GM18858 (cell line): ENCODE measurements at regions not wholly inside any gene's neighbourhood (a gene's known extent, or its start where the extent isn't known, plus 50 kb on each side); places are given as distances from the start of the nearest gene placed in this dataset.

ENCODE experiments used
- ATAC-seq: cut with Tn5 transposase; IDR thresholded peaks from one replicate; pipeline ENCODE4 v1.9.1; 2021; ENCODE audit not compliant: unreplicated experiment

GRCh38 chr1:78415165-78415564 is 75.6 kb upstream of the PTGFR start:
- ATAC-seq: no peak

DNA sequence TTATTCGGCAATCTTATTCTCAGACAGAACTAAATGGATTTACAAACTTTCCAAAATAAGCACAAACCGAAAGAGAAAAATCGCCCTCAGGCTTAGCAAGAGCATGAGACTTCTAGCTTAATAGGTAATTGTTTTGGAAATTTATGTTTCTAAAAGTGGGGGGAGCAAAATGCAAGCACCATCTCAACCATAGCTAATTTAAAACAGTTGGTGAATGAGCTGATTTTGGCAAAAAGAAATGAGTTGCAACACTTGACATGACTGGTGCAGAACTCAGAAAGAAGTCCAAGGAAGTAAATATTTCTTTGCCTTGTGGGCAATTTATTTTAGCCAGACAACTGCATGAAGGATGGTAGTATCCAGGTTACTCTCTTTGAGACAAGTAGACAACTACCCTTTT is 71.5 kb upstream of the PTGFR start:
- ATAC-seq: no peak

DNA sequence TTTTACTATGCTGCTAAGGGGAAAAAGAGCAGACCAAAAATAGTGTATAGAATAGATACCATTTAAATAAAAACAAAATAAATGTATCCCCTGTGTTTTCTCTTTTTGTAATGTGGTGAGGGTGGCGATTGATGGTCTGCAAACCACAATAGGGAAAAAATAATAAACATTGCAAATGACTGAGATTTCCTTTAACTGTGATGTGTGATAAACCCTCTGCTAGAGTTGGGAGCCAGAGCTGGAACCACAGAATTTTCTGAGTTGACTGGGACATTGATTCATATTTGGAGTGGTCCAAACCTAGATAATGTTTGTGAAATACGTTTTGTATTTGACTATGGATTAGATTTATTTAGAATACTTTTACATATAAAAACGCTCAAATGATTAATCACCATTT is 70.6 kb upstream of the PTGFR start:
- no peak for ATAC-seq

DNA sequence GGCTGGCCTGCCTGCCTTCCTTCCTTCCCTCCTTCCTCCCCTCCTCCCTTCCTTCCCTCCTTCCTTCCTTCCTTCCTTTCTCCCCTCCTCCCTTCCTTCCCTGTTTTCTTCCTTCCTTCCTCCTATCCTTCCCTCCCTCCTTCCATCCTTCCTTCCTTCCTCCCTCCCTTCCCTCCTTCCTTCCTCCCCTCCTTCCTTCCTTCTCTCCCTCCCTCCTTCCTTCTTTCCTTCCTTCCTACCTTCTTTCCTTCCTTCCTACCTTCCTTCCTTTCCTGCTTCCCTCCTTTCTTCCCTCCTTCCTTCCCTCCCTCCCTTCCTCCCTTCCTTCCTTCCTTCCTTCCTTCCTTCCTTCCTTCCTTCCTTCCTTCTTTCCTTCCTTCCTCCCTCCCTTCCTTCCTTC is 70.1 kb upstream of the PTGFR start:
- ATAC-seq: no peak

- ATAC-seq: no peak
These were observed 66.1 kb upstream of the PTGFR start for GRCh38 chr1:78424720-78425119.

DNA sequence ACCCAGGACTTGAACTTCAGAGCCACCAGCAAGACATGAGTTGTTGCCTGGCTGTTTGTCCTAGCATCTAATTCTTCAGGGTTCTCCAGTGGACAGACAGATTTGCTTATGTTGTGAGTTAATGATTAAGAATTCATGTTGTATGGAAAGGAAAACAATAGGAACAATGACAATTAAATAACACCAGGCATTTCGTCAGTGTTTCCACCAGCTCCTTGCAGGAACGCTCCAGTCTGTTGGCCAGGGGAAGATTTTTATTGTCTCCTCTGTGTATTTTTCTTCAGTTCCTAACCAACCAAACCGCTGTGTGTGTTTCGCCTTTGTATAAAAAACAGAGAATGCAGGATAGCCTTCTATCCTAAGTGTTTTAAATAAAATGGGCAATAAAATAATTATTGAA is 64.4 kb upstream of the PTGFR start:
- no peak for ATAC-seq

GRCh38 chr1:78427506-78427905 is 63.3 kb upstream of the PTGFR start:
- no peak for ATAC-seq

DNA sequence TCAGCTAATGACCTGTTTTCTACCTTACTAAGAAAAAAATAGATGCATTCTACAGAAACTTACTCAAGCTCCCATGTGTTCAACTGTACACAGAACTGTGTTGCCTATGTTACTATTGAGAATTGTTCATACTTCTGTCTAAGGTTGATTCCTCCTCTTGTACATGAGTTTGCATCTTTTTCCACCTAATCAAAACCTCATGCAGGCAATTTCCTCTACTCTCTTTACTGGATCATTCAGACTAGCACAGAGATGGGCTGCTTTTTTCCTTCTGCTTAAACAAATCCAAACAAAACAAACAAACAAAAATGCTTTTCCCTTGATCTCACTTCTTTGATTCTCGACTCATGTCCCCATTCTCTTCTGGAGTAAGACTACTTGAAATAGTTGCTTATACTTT is 58.8 kb upstream of the PTGFR start:
- no peak for ATAC-seq

DNA sequence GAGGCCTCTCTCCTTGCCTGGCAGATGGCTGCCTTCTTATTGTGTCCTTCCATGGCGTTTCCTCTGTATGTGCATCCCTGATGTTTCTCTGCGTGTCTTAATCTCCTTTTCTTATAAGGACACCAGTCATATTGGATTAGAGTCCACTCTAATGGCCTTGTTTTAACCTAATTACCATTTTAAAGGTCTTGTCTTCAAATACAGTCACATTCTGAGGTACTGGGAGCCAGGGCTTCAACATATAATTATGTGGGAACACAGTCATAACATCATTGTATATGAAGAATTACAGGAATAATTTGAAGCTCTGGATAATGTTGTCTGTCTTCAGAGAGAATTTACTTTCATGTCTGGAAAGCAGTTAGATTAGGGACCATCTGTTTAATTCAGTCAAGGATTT is 56.4 kb upstream of the PTGFR start:
- no peak for ATAC-seq

GRCh38 chr1:78436961-78437360 is 53.8 kb upstream of the PTGFR start:
- no peak for ATAC-seq

DNA sequence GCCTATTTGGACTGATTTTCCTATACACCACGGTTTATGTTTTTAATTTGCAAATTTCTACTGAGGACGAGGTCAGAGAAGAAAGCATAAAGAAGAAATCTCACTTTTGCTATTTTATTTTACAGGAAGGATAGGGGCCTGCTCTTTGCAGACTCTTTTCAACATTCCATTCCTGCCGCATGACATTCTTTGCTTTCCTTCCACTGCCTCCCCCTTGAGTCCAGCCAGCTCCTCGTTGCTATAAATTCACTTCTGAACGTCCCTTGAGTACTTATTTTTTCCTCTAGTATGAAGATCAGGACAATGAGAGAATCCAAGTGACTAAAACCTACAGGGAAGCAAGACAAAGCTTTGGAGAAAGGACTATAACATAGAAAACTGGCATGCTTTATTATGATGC is 53.4 kb upstream of the PTGFR start:
- no peak for ATAC-seq

GRCh38 chr1:78437941-78438340 is 52.8 kb upstream of the PTGFR start:
- ATAC-seq: no peak

DNA sequence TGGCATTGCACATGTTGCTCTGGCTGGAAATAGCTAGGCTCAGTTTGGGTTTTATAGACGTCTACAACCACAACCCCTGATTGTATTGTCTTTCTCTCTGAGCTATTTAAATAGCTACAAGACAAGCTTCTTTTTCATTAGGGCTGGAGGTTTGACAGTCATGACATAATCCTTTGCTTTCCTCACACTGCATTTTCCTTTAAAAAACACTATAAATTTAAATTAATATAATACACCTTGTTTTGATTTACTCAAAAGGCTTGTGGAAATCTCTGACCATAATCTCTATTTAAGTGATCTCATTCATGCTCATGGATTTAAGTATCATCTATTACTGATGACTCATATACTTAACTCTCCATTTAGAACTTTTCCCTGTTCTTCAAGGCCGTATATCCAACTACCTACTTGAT is 50.4 kb upstream of the PTGFR start:
- no peak for ATAC-seq
